ENCODE measurements at regions not wholly inside any gene's neighbourhood (a gene's known extent, or its start where the extent isn't known, plus 50 kb on each side); places are given as distances from the start of the nearest gene placed in this dataset.

DNA sequence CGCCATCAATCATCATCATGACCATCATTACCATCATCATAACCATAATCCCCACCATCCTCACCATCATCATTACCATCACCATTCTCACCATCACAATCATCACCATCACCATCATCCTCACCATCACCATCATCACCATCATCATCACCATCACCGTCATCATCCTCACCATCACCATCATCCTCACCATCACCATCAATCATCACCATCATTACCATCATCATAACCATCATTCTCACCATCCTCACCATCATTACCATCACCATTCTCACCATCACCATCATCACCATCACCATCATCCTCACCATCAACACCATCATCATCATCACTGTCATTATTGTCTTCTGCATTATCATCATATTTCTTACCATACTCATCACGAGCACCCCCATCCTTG, 245.5 kb downstream of the ADGRD1 start:
- TF ChIP-seq, protein P1, sequence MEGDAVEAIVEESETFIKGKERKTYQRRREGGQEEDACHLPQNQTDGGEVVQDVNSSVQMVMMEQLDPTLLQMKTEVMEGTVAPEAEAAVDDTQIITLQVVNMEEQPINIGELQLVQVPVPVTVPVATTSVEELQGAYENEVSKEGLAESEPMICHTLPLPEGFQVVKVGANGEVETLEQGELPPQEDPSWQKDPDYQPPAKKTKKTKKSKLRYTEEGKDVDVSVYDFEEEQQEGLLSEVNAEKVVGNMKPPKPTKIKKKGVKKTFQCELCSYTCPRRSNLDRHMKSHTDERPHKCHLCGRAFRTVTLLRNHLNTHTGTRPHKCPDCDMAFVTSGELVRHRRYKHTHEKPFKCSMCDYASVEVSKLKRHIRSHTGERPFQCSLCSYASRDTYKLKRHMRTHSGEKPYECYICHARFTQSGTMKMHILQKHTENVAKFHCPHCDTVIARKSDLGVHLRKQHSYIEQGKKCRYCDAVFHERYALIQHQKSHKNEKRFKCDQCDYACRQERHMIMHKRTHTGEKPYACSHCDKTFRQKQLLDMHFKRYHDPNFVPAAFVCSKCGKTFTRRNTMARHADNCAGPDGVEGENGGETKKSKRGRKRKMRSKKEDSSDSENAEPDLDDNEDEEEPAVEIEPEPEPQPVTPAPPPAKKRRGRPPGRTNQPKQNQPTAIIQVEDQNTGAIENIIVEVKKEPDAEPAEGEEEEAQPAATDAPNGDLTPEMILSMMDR (IDR thresholded peaks at IDR 0.05): no peak
- TF ChIP-seq POLR2A (IDR thresholded peaks at IDR 0.05): no peak
